ENCODE measurements at regions not wholly inside any gene's neighbourhood (a gene's known extent, or its start where the extent isn't known, plus 50 kb on each side); places are given as distances from the start of the nearest gene placed in this dataset.

DNA sequence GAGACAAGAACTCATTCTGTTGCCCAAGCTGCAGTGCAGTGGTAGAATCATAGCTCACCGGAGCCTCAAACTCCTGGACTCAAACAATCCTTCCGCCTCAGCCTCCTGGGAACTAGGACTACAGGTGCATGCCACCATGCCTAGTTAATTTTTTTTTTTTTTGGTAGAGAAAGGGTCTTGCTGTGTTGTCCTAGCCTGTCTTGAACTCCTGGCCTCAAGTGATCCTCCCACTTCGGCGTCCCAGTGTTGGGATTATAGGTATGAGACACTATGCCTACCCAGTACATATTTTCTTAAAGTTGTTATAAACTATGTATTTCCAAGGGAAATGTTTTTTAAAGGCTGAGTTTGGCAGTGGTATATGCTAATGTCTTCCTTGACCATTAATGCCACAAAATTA, 412.6 kb downstream of the KLF12 start:
- Histone ChIP-seq H3K4me3 (no peak overlapping the region), H3K27ac (no peak overlapping the region), H3K27me3 (no peaks in the 10 kb centered on the region), H3K9me3 (no peaks in the 10 kb centered on the region), H3K36me3 (no peaks in the 10 kb centered on the region), H3K4me1 (peaks cover 0 to 9% (median 0%) of the 10 kb centered on the region in 4 donors)
- TF ChIP-seq CTCF (IDR thresholded peaks at IDR 0.05) (no peak), EP300 (IDR thresholded peaks at IDR 0.05) (no peak), POLR2A (IDR thresholded peaks at IDR 0.05) (no peak)
- WGBS, 2 donors: 96 to 97% methylated on average over 4 of the region's 4 CpGs
- no peak for DNase-seq (ENCODE audit: low spot score in 2 of 2)

DNA sequence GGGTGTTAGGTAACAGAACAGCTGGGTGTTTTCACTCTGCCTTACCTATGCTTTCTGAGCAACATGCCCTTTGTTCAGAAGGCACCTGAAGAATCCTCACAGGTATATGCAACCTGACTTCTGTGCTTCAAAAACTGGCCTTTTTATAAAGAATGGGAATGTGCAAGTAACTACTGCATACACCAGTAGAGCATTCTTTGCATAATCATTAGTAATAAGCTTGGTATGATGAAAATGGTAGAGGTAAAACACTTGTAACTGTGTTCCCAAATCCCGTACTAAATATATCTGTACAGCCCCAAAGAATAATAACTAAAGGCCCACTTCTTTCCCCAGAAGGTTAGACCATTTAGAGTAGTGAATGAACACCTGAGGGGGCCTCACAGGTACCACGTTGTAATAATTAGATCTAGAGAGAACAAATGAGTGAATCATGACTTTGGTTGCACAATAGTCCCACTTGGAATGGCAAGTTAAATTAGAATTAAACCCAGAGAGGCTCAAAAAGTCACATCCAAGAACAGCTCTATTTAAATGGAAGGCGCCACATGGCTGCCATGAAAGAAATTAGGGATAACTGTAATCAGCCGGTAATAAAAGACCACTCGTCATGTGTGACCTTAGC, 413.9 kb downstream of the KLF12 start:
- H3K27ac ChIP-seq: no peak overlapping the region
- TF ChIP-seq POLR2A (IDR thresholded peaks at IDR 0.05) (no peak), EP300 (IDR thresholded peaks at IDR 0.05) (no peak), CTCF (IDR thresholded peaks at IDR 0.05) (no peak)
- H3K4me1 ChIP-seq: peaks cover 0 to 9% (median 0%) of the 10 kb centered on the region in 4 donors
- no peak for DNase-seq (ENCODE audit: low spot score in 2 of 2)
- H3K4me3 ChIP-seq: no peak overlapping the region
- 93 to 94% methylated on average over 5 of the region's 5 CpGs for WGBS, 2 donors
- peaks cover 0 to 2% (median 0%) of the 10 kb centered on the region in 3 donors for H3K36me3 ChIP-seq
- H3K27me3 ChIP-seq: no peaks in the 10 kb centered on the region
- H3K9me3 ChIP-seq: no peaks in the 10 kb centered on the region

GRCh38 chr13:73718246-73718645, 416.0 kb downstream of the KLF12 start:
- WGBS, 2 donors: 81 to 87% methylated on average over 6 of the region's 6 CpGs
- Histone ChIP-seq H3K36me3 (peaks cover 0 to 21% (median 0%) of the 10 kb centered on the region in 3 donors), H3K27me3 (no peaks in the 10 kb centered on the region), H3K4me3 (no peak overlapping the region), H3K4me1 (peaks cover 0 to 9% (median 0%) of the 10 kb centered on the region in 4 donors), H3K27ac (no peak overlapping the region), H3K9me3 (no peaks in the 10 kb centered on the region)
- no peak for DNase-seq (ENCODE audit: low spot score in 2 of 2)
- no peak for TF ChIP-seq POLR2A (IDR thresholded peaks at IDR 0.05)
- TF ChIP-seq EP300 (IDR thresholded peaks at IDR 0.05): no peak
- no peak for TF ChIP-seq CTCF (IDR thresholded peaks at IDR 0.05)

- 61 to 67% methylated on average over 2 of the region's 2 CpGs for WGBS, 2 donors
These were observed 416.6 kb downstream of the KLF12 start for GRCh38 chr13:73717632-73718031.

More at GRCh38 chr13:73717632-73718031, 416.6 kb downstream of the KLF12 start:
- TF ChIP-seq CTCF (IDR thresholded peaks at IDR 0.05) (no peak), POLR2A (IDR thresholded peaks at IDR 0.05) (no peak)
- peaks cover 0 to 9% (median 0%) of the 10 kb centered on the region in 4 donors for H3K4me1 ChIP-seq
- H3K36me3 ChIP-seq: peaks cover 0 to 26% (median 0%) of the 10 kb centered on the region in 3 donors
- H3K9me3 ChIP-seq: no peaks in the 10 kb centered on the region
- no peak for DNase-seq (ENCODE audit: low spot score in 2 of 2)
- H3K4me3 ChIP-seq: no peak overlapping the region
- H3K27me3 ChIP-seq: no peaks in the 10 kb centered on the region
- H3K27ac ChIP-seq: no peak overlapping the region
